GM06990 (cell line): ENCODE measurements at regions not wholly inside any gene's neighbourhood (a gene's known extent, or its start where the extent isn't known, plus 50 kb on each side); places are given as distances from the start of the nearest gene placed in this dataset.

Experiments used
- DNase-seq: peaks from one replicate; pipeline ENCODE4 v3.0.0-alpha.2; 2011; ENCODE audit not compliant: insufficient read length; ENCODE audit errors: extremely low read depth
- H3K27me3 ChIP-seq: replicated peaks from 2 replicates; pipeline ENCODE4 v1.6.0; 2011; ENCODE audit warnings: low read length; ENCODE audit not compliant: control insufficient read depth, insufficient read depth
- H3K36me3 ChIP-seq: 2 replicates; pipeline ENCODE4 v1.5.1; 2011; ENCODE audit warnings: low read length; ENCODE audit not compliant: control insufficient read depth, insufficient read depth
- H3K4me3 ChIP-seq: replicated peaks from 2 replicates; pipeline ENCODE4 v1.5.1; 2011; ENCODE audit warnings: low read depth, mild to moderate bottlenecking, control low read depth, low read length
- TF ChIP-seq, protein P1 (sequence below): IDR thresholded peaks from 2 replicates; pipeline ENCODE4 v1.5.1; 2011; ENCODE audit warnings: low read length, control low read depth, mild to moderate bottlenecking, inconsistent platforms; ENCODE audit not compliant: insufficient read depth, poor library complexity, severe bottlenecking

DNA sequence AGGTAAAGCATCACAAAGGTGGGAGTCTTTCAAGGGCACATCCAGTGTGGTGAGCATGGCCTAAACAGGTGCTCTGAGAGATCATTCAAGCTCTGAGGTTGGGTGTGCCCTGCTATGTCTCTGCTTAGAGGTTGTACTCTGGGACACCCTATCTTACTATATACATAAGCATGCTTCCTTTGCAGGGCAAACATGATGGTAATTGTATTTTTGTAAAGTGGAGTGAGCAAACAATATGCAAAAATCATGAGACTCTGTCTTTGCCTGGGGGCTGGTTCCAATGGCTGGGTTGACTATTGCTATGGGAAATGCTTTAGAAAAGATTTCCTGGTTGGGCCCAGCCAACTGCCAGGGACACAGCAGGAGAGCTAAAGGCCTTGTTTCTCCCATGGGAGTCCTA is 315.1 kb upstream of the TLE3 start:
- no peak for DNase-seq
- Histone ChIP-seq H3K4me3 (no peak overlapping the region), H3K36me3 (no peaks in the 10 kb centered on the region), H3K27me3 (peaks cover 1% of the 10 kb centered on the region)
- TF ChIP-seq, protein P1, sequence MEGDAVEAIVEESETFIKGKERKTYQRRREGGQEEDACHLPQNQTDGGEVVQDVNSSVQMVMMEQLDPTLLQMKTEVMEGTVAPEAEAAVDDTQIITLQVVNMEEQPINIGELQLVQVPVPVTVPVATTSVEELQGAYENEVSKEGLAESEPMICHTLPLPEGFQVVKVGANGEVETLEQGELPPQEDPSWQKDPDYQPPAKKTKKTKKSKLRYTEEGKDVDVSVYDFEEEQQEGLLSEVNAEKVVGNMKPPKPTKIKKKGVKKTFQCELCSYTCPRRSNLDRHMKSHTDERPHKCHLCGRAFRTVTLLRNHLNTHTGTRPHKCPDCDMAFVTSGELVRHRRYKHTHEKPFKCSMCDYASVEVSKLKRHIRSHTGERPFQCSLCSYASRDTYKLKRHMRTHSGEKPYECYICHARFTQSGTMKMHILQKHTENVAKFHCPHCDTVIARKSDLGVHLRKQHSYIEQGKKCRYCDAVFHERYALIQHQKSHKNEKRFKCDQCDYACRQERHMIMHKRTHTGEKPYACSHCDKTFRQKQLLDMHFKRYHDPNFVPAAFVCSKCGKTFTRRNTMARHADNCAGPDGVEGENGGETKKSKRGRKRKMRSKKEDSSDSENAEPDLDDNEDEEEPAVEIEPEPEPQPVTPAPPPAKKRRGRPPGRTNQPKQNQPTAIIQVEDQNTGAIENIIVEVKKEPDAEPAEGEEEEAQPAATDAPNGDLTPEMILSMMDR: no peak

DNA sequence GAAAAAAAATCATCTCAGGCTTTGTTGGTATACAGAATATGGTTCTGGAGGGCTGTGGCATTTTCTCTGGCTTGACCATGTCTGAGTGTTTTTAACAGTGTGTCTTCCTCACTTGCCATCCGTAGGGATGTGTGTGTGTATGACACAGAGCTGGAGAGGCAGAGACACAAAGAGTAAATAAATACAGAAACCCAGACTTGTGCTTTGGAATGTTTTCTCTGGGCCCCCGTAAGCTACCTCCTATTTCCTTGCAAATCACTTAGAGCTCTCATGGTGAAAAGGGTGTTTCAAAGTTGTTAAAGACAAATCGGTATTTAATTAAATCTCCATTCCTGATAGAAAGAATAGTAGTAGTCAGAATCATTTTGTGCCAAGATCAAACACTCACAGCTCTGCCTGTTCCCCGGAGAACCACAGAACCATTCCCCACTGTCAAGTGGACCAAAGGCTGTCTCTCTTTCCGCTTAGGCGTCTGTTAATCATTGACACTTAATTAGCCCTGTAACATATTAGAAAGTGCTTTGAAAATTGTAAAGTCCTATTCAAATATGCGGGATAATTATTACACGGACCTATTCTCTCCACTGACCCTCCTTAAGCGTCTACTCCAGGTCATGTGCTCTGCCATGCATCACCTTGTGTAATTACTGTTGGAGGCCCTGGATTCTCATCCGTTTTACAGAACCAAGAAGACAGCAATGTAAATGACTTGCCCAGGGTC is 313.6 kb upstream of the TLE3 start:
- no peaks in the 10 kb centered on the region; the same call in none of the 2 replicates for H3K27me3 ChIP-seq

DNA sequence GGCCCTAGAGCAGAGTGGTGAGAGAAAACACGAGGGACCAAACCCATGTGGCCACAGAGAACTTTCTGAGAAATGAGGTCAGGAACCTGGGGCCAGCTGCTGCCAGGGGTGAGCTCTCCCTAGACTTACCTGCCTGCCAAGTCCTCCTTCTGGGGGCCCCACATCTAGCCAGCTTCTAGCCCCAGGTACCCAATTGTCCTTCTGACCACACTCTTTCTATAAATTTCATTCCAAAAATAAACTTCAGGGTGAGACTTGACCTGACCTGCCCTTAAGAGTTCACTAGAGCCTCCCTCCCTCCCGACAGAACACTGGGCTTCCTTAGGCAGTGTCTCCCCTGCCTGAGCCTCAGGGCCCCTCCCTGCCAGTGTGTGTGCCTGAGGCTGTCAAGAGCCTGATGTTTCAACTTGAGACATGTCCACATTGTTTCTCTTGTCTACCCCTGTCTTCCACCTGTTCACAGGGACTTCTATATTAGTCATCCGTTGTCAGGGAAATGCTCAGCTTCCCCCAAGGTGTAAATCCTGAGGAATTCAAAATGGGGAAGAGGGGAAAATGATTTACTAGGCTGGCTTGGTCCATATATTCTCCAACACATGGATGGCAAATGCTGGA is 312.8 kb upstream of the TLE3 start:
- TF ChIP-seq, protein P1: no peak
- no peak overlapping the region for H3K4me3 ChIP-seq
- no peaks in the 10 kb centered on the region for H3K36me3 ChIP-seq
- no peaks in the 10 kb centered on the region; the same call in none of the 2 replicates for H3K27me3 ChIP-seq
- DNase-seq: no peak

More for the DNA sequence above, 313.6 kb upstream of the TLE3 start:
- TF ChIP-seq, protein P1: no peak
- Histone ChIP-seq H3K4me3 (no peak overlapping the region), H3K36me3 (no peaks in the 10 kb centered on the region)
- no peak for DNase-seq

DNA sequence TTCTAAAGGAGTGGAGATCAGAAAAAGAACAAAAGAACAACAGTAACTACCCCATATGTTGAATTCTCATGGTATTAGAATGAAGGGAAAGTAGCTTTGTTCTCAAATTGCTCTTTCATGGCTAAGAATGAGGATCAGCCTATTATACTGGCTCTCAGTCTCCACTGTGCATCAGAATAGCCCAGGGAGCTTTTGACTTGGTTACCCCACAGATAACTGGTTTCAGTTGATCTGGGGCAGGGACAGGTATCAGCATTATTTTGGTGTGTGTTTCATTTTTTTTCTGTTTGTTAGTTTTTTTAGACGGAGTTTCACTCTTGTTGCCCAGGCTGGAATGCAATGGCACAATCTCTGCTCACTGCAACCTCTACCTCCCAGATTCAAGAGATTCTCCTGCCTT is 311.7 kb upstream of the TLE3 start:
- TF ChIP-seq, protein P1: no peak

DNA sequence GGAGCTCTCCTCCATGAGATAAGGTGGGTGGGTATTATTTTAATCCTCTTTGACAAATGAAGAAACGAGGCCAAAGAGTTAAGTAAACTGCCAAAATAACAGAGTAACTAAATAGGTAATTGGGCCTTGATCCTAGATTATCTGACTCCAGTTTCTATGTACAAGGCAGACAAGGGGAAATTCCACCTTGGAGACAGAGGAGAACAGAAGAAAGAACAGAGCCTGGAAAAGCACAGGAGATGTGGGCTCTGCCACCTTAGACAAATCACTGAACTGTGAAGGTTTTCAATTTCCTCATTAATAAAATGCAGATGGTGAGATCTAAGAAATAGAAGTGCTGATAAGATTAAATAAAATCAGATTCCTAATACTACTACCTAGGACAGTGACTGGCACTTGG is 310.2 kb upstream of the TLE3 start:
- Histone ChIP-seq H3K27me3 (no peaks in the 10 kb centered on the region; the same call in none of the 2 replicates), H3K4me3 (no peak overlapping the region), H3K36me3 (no peaks in the 10 kb centered on the region)
- TF ChIP-seq, protein P1: no peak
- no peak for DNase-seq

More for the DNA sequence above, 311.7 kb upstream of the TLE3 start:
- DNase-seq: no peak
- Histone ChIP-seq H3K36me3 (no peaks in the 10 kb centered on the region), H3K4me3 (no peak overlapping the region), H3K27me3 (no peaks in the 10 kb centered on the region; the same call in none of the 2 replicates)
